Nephron progenitor cell (in vitro differentiated cells): ENCODE measurements at regions not wholly inside any gene's neighbourhood (a gene's known extent, or its start where the extent isn't known, plus 50 kb on each side); places are given as distances from the start of the nearest gene placed in this dataset.

Source experiments
- DNase-seq: peaks from one replicate; pipeline ENCODE4 v3.0.0; 2021
- H3K27ac Mint-ChIP-seq: 2 replicates; pipeline ENCODE4 v1.8.0; 2021; ENCODE audit warnings: mild to moderate bottlenecking, moderate library complexity, mixed read lengths
- H3K27me3 Mint-ChIP-seq: 2 replicates; pipeline ENCODE4 v1.8.0; 2021; ENCODE audit warnings: mild to moderate bottlenecking, low read depth, mixed read lengths; ENCODE audit not compliant: poor library complexity
- H3K36me3 Mint-ChIP-seq: 2 replicates; pipeline ENCODE4 v1.8.0; 2021; ENCODE audit warnings: low read depth, mixed read lengths
- H3K4me1 Mint-ChIP-seq: 2 replicates; pipeline ENCODE4 v1.8.0; 2021; ENCODE audit warnings: mixed read lengths
- H3K4me3 Mint-ChIP-seq: 2 replicates; pipeline ENCODE4 v1.8.0; 2021; ENCODE audit warnings: mild to moderate bottlenecking, moderate library complexity, mixed read lengths
- H3K9me3 Mint-ChIP-seq: 2 replicates; pipeline ENCODE4 v1.8.0; 2021; ENCODE audit warnings: mild to moderate bottlenecking, moderate library complexity, mixed read lengths
- CTCF ChIP-seq: fragments of 200-600 bp; sonication (generic); IDR thresholded peaks from 2 replicates; pipeline ENCODE4 v1.5.0; 2021; ENCODE audit warnings: antibody characterized with exemption

- DNase-seq: no peak
- Mint-ChIP-seq H3K27me3 (peaks cover 3% of the 10 kb centered on the region), H3K9me3 (peaks cover 22% of the 10 kb centered on the region), H3K4me3 (no peak overlapping the region), H3K27ac (peak overlapping the region; percentile 55), H3K36me3 (peaks cover 5% of the 10 kb centered on the region), H3K4me1 (peaks cover 14% of the 10 kb centered on the region)
- no peak for TF ChIP-seq CTCF
These were observed 238.7 kb downstream of the TBL1XR1 start for GRCh38 chr3:176958560-176958959.

GRCh38 chr3:176954517-176954916 is 242.8 kb downstream of the TBL1XR1 start:
- Mint-ChIP-seq H3K36me3 (no peaks in the 10 kb centered on the region), H3K4me1 (peaks cover 43% of the 10 kb centered on the region), H3K4me3 (no peak overlapping the region), H3K27ac (no peak overlapping the region), H3K27me3 (no peaks in the 10 kb centered on the region), H3K9me3 (peaks cover 3% of the 10 kb centered on the region)
- DNase-seq: no peak
- TF ChIP-seq CTCF: no peak

GRCh38 chr3:176953106-176954060 is 243.9 kb downstream of the TBL1XR1 start:
- peak; percentile 13 for DNase-seq
- Mint-ChIP-seq H3K4me3 (no peak overlapping the region), H3K9me3 (no peaks in the 10 kb centered on the region), H3K27me3 (no peaks in the 10 kb centered on the region), H3K27ac (peak overlapping the region; percentile 49), H3K36me3 (no peaks in the 10 kb centered on the region), H3K4me1 (peaks cover 53% of the 10 kb centered on the region)
- TF ChIP-seq CTCF: no peak

GRCh38 chr3:176951586-176952292 is 245.5 kb downstream of the TBL1XR1 start:
- Mint-ChIP-seq H3K36me3 (no peaks in the 10 kb centered on the region), H3K4me3 (no peak overlapping the region), H3K27me3 (no peaks in the 10 kb centered on the region), H3K9me3 (no peaks in the 10 kb centered on the region), H3K4me1 (peaks cover 64% of the 10 kb centered on the region), H3K27ac (peak overlapping the region; percentile 17)
- TF ChIP-seq CTCF: no peak
- no peak for DNase-seq

- H3K36me3 Mint-ChIP-seq: no peaks in the 10 kb centered on the region
These were observed 246.1 kb downstream of the TBL1XR1 start for GRCh38 chr3:176951144-176951543.

More at GRCh38 chr3:176951144-176951543, 246.1 kb downstream of the TBL1XR1 start:
- H3K9me3 Mint-ChIP-seq: no peaks in the 10 kb centered on the region
- no peaks in the 10 kb centered on the region for H3K27me3 Mint-ChIP-seq
- no peak overlapping the region for H3K27ac Mint-ChIP-seq
- H3K4me3 Mint-ChIP-seq: no peak overlapping the region
- TF ChIP-seq CTCF: no peak
- H3K4me1 Mint-ChIP-seq: peaks cover 64% of the 10 kb centered on the region
- no peak for DNase-seq
